Suprapubic skin (tissue), 4 donors: ENCODE measurements at regions not wholly inside any gene's neighbourhood (a gene's known extent, or its start where the extent isn't known, plus 50 kb on each side); places are given as distances from the start of the nearest gene placed in this dataset.

ENCODE experiments used
- DNase-seq, 2 donors: peaks; one replicate each; pipeline ENCODE4 v3.0.0-alpha.2; 2019; ENCODE audit warnings: low spot score in 2 of 2
- H3K27ac ChIP-seq: fragments of 200-600 bp; sonication (generic); one replicate; pipeline ENCODE4 v1.5.1; 2019
- H3K27me3 ChIP-seq: fragments of 200-600 bp; sonication (generic); one replicate; pipeline ENCODE4 v1.5.1; 2019
- H3K36me3 ChIP-seq: fragments of 200-600 bp; sonication (generic); one replicate; pipeline ENCODE4 v1.5.1; 2019
- H3K4me1 ChIP-seq: fragments of 200-600 bp; sonication (generic); one replicate; pipeline ENCODE4 v1.5.1; 2019
- H3K4me3 ChIP-seq: fragments of 200-600 bp; sonication (generic); one replicate; pipeline ENCODE4 v1.5.1; 2019; ENCODE audit warnings: mild to moderate bottlenecking
- H3K9me3 ChIP-seq: fragments of 200-600 bp; sonication (generic); one replicate; pipeline ENCODE4 v1.5.1; 2019
- CTCF ChIP-seq, 2 donors: fragments of 200-600 bp in 1 of 2; fragments of 450-650 bp in 1 of 2; sonication (generic) in 1 of 2; IDR thresholded peaks; one replicate each; pipeline ENCODE4 v1.5.1; 2016 to 2019; ENCODE audit warnings: antibody characterized with exemption in 2 of 2, mild to moderate bottlenecking in 1 of 2, moderate library complexity in 1 of 2
- EP300 ChIP-seq: sonication (generic); formaldehyde crosslinking; IDR thresholded peaks from one replicate; pipeline ENCODE4 v1.6.1; 2017; ENCODE audit warnings: antibody characterized with exemption
- POLR2A ChIP-seq, 2 donors: fragments of 450-650 bp; IDR thresholded peaks; one replicate each; pipeline ENCODE4 v1.6.1; 2017; ENCODE audit warnings: antibody characterized with exemption in 2 of 2, mild to moderate bottlenecking in 2 of 2, moderate library complexity in 2 of 2
- POLR2AphosphoS5 ChIP-seq, 3 donors: sonication (generic); formaldehyde crosslinking; IDR thresholded peaks; one replicate each; pipeline ENCODE4 v1.6.1; 2017; ENCODE audit warnings: antibody characterized with exemption in 3 of 3
- WGBS: methylation state at CpG from one replicate; pipeline ENCODE4 v1.1.5; 2018; 5-methylcytosine and 5-hydroxymethylcytosine counted together

GRCh38 chr1:18009478-18009961 is 98.1 kb upstream of the IGSF21 start:
- Histone ChIP-seq H3K36me3 (no peaks in the 10 kb centered on the region), H3K4me1 (no peaks in the 10 kb centered on the region), H3K9me3 (no peaks in the 10 kb centered on the region), H3K27ac (no peak overlapping the region), H3K27me3 (peaks cover 69% of the 10 kb centered on the region), H3K4me3 (no peak overlapping the region)
- TF ChIP-seq CTCF (IDR thresholded peaks at IDR 0.05): no peak
- no peak for TF ChIP-seq POLR2AphosphoS5 (IDR thresholded peaks at IDR 0.05)
- TF ChIP-seq POLR2A (IDR thresholded peaks at IDR 0.05): no peak
- TF ChIP-seq EP300: no peak
- DNase-seq: no peak
- 8% methylated on average over 8 of the region's 8 CpGs for WGBS

GRCh38 chr1:18010408-18010807 is 97.2 kb upstream of the IGSF21 start:
- no peaks in the 10 kb centered on the region for H3K4me1 ChIP-seq
- no peak overlapping the region for H3K4me3 ChIP-seq
- H3K27me3 ChIP-seq: peaks cover 69% of the 10 kb centered on the region
- no peak for DNase-seq
- WGBS: 92% methylated on average over 4 of the region's 4 CpGs
- H3K9me3 ChIP-seq: no peaks in the 10 kb centered on the region
- TF ChIP-seq CTCF (IDR thresholded peaks at IDR 0.05): no peak
- TF ChIP-seq EP300: no peak
- no peak for TF ChIP-seq POLR2AphosphoS5 (IDR thresholded peaks at IDR 0.05)
- no peak for TF ChIP-seq POLR2A (IDR thresholded peaks at IDR 0.05)
- H3K36me3 ChIP-seq: no peaks in the 10 kb centered on the region
- H3K27ac ChIP-seq: no peak overlapping the region

- Histone ChIP-seq H3K9me3 (no peaks in the 10 kb centered on the region), H3K4me3 (no peak overlapping the region), H3K27ac (no peak overlapping the region), H3K4me1 (no peaks in the 10 kb centered on the region), H3K36me3 (no peaks in the 10 kb centered on the region), H3K27me3 (peaks cover 66% of the 10 kb centered on the region)
- TF ChIP-seq EP300 (no peak), POLR2A (IDR thresholded peaks at IDR 0.05) (no peak), POLR2AphosphoS5 (IDR thresholded peaks at IDR 0.05) (no peak), CTCF (IDR thresholded peaks at IDR 0.05) (no peak)
- 52% methylated on average over 2 of the region's 2 CpGs for WGBS
- DNase-seq: no peak
Measured at GRCh38 chr1:18010945-18011344, 96.7 kb upstream of the IGSF21 start.

- Histone ChIP-seq H3K27ac (no peak overlapping the region), H3K36me3 (no peaks in the 10 kb centered on the region), H3K27me3 (peaks cover 60% of the 10 kb centered on the region)
Measured at GRCh38 chr1:18011703-18012102, 95.9 kb upstream of the IGSF21 start.

GRCh38 chr1:18012686-18013085 is 94.9 kb upstream of the IGSF21 start:
- no peak for DNase-seq
- Histone ChIP-seq H3K4me1 (no peaks in the 10 kb centered on the region), H3K27me3 (peaks cover 65% of the 10 kb centered on the region), H3K4me3 (no peak overlapping the region), H3K36me3 (no peaks in the 10 kb centered on the region), H3K27ac (no peak overlapping the region), H3K9me3 (no peaks in the 10 kb centered on the region)
- WGBS: 53% methylated on average over 8 of the region's 8 CpGs
- no peak for TF ChIP-seq EP300
- no peak for TF ChIP-seq CTCF (IDR thresholded peaks at IDR 0.05)
- no peak for TF ChIP-seq POLR2A (IDR thresholded peaks at IDR 0.05)
- TF ChIP-seq POLR2AphosphoS5 (IDR thresholded peaks at IDR 0.05): no peak

More at GRCh38 chr1:18011703-18012102, 95.9 kb upstream of the IGSF21 start:
- no peak for DNase-seq
- no peaks in the 10 kb centered on the region for H3K9me3 ChIP-seq
- H3K4me1 ChIP-seq: no peaks in the 10 kb centered on the region
- TF ChIP-seq POLR2A (IDR thresholded peaks at IDR 0.05) (no peak), CTCF (IDR thresholded peaks at IDR 0.05) (no peak), EP300 (no peak)
- H3K4me3 ChIP-seq: no peak overlapping the region
- WGBS: 88% methylated on average over 1 of the region's 1 CpG
